Left kidney (tissue), 1 donor: ENCODE measurements at regions not wholly inside any gene's neighbourhood (a gene's known extent, or its start where the extent isn't known, plus 50 kb on each side); places are given as distances from the start of the nearest gene placed in this dataset.

Source experiments
- DNase-seq: peaks from one replicate; pipeline ENCODE4 v3.0.0-alpha.2; 2013

DNA sequence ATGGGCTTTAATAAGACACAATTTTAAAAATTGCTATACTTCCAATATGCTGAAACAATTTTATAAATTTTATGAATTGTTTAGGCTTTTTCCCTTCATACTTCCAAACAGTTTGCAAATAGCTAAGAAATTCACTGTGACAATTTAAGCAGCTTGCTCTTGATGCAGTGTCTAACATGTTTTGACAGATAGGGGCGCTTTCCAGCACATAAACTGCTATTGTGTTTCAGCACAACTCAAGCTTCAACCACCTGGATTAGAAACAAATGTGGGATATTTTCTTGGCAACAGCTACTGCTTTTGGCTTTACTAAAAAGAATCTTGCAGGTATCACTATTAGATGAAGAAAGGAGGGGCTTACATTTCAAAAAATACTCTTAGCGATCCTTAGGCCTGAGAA lies 565.8 kb upstream of the DPPA4 start:
- no peak for DNase-seq

DNA sequence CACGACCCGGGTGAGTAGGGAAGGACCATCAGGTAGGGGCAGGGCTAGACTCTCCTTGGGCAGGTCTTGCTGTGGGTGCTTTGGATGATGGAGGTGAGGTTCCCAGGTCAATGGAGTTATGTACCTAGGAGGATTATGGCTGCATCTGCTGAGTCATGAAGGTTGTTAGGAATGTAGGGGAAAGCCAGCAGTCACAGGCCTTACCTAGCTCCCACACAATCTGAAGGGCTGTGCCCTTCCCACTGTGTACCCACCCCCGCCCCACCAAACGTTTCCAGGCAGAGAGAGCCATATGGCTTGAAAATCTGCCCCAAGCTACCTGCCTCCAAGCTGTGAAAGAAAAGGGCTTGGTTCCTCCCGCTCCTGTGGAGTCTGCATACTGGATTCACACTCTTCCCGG lies 573.4 kb upstream of the DPPA4 start:
- no peak for DNase-seq

DNA sequence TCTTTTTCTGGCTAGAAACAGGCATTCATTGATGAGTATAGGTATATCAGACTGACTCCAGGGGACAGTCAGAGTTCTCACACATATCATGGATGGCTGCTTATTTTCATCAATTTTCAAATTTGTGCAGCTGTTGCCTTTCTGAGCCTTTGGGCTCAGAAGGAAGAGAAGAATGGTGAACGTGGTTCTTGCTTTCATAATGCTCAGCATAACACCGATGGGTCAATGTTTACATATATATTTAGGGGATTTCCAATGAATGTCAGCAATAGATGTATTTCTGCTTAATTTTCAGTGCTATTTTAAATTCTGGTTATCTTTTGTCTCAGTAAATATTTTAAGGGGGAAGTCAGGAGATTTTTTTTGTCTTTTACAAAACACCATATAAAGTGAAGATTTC lies 581.4 kb upstream of the DPPA4 start:
- DNase-seq = no peak

GRCh38 chr3:109920749-109921148 lies 583.4 kb upstream of the DPPA4 start:
- no peak for DNase-seq

- DNase-seq = no peak
Measured at GRCh38 chr3:109921509-109921908, 584.2 kb upstream of the DPPA4 start.

DNA sequence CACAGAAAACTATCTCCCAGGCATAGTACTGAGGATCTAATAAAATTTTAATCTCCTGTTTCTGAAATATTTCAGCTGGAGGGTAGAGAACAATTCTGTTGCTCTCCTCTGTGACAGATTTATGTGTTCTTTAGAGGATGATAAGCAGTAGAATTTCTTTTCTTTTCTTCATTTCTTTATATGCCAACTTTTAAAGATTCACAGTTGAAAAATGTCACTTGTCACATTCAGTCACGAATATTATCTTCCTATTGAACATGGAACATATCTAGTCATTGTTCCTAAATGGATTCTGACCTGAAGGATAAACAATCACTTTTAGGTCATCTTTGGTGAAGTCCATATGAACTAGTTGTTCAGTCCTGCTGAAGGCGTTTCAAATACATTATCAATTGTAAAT lies 585.5 kb upstream of the DPPA4 start:
- no peak for DNase-seq

DNA sequence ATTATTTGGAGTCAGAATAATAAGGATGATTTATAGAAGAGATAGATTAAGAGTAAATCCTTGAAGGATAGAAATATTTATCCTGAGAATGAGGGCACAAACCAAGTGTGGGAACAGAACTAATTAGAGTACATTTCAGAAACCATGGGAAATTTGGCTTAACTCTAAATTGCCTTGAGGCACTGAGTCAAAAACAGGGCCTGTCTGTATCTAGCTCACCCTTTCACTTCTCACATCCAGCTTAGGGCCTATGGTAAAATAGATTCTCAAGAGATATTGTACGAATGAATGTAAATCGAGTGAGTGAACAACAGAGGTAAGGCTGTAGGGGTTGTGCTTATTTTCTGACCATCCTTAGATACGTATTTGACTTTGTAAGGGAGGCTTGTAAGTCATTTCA lies 586.1 kb upstream of the DPPA4 start:
- DNase-seq = no peak

- DNase-seq = no peak
Measured at GRCh38 chr3:109924196-109924595, 586.9 kb upstream of the DPPA4 start.

DNA sequence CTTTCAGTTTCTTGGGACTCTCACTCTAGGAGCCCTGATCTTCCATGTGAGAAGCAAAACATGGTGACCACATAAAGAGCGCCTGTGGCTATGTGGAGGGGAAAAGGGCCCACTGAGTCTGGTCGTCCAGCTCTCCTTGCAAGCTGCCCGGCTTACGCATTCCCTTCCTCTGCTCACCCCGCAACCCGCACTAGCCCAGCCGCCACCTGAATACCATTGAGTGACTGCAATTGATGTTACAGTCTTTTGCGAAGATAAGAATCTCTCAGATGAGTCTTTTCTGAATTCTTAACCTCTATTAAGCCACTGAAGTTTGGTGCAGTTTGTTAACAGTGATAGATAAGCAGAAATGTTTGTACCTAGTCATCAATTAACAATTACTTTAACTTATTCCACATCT lies 589.0 kb upstream of the DPPA4 start:
- DNase-seq = no peak

DNA sequence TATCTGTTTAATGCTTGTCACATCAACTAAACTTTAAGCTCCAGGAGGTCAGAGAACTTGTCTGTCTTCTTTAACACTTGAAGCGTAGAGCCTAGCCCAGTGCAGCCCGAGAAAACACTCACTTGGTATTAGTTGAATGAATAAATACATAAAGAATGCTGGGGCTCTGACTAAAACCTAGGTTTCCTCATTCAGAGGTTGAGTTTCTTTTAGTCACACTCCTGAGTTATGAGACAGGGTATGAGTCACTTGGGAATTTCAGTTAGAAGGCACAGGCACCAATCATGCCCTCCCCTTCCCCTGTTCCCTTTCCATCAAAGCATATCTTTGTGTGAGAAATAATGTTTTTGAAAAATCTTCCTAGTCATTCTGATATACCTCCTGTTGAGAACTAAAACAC lies 589.8 kb upstream of the DPPA4 start:
- DNase-seq = no peak

DNA sequence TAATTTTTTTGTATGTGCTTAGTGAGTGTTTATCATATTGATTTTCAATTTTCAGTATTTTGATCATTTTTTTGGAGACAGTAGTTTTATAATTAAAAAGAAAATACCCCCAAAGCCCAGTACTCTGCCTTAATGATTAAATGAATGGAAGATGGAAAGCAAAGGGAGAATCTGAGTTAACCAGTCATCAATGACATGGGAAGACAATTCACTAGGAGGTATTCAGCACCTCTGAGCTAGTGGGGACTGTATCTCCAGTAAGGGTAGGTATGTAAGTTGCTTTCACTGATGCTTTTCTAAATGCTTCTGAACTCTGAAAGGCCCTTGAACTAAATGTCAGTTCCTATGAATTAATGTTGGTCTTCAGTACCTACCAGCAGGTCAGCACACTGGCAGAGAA lies 590.4 kb upstream of the DPPA4 start:
- DNase-seq = no peak

GRCh38 chr3:109930582-109930981 lies 593.2 kb upstream of the DPPA4 start:
- no peak for DNase-seq

DNA sequence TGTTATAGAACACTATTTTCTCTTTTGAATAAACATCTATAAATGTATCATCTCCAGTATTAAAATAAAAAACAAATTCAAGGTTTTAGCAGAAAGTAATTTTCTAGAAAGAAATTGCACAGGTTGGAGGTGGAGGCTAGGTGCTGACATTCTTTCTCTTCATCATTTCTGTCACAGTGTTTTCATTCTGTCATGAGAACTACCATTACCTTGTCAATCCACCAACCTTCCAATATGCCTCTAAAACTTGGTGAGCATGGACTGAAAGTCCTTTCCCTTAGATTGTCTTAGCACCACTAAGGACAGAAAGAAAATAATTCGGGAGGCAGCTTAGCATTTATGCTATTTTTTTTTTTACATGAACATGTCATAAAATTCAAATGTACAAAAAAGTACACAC lies 596.2 kb upstream of the DPPA4 start:
- no peak for DNase-seq

DNA sequence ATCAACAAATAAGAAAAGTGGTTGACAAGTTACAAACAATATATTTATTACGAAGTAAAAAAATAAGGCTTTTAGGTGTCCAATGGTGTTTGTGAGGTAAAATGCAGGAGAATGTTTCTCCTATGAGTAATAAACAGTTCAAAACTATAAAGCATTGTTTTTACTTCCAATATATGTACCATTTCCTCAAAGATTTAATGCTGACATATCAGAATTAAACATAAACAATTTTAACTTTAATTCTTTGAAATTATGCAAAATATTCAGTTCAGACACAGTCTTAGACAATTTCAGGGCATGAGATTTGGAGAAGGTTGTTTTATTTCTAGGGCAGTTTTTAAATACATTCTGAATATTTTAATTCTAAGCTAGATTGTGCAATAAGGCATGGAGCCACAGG lies 602.5 kb upstream of the DPPA4 start:
- DNase-seq = no peak

DNA sequence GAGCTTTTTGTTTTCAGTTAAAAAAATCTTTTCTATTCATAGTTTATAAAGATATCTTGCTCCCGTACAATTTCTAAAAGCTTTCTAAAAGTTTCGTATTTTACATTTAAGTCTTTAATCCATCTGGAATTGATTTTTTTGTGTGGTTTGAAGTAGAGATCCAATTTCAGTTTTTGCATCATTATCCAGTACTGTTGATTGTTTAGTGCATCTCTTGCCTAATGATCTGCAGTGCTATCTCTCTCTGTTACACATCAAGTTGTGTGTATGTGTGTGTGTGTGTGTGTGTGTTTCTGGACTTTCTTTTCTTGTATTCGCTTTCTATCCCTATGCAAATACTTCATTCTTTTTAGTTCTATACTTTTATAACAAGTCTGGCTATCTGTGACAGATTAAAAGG lies 605.8 kb upstream of the DPPA4 start:
- DNase-seq = no peak

DNA sequence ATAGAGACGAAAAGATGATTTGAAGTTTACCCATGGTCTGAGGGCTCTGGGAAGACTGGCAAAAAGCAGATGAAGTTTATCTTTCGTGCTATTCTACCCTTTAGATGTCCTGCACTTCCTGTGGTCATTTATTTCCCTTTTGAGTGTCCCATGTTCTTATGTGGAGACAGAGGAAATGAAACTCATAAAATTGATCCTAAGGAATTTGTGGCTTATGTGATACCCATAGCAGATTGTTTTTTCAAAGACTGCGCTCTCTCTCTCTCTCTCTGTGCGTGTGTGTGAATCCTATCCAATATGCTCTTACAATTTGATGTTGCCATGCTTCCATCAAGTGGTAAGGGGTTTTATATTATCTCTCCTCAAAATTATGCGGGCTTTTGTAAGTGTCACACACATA lies 607.5 kb upstream of the DPPA4 start:
- DNase-seq = no peak

GRCh38 chr3:109952924-109953323 lies 615.6 kb upstream of the DPPA4 start:
- DNase-seq = no peak

- DNase-seq = no peak
Measured at GRCh38 chr3:109963831-109964230, 626.5 kb upstream of the DPPA4 start.

GRCh38 chr3:109973733-109974132 lies 636.4 kb upstream of the DPPA4 start:
- DNase-seq = no peak

DNA sequence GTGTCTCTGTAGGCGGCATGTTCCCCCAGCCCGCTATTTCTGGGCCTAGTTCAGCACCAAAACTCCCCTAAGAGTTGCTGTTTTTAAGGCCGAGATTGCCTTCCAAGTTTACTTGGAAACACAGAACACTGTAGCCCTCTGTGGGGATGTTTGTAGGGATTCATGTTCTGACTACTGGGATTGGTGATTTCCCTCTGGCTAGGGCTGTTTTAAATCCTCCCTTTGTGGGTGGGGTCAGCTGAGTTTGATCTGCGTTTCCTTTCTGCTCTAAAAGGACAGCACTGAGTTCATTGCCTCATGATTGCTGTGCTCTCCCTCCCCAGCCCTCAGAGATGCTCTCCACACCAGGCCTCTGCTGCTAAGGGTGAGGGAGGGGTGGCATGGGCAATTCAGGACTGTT lies 640.6 kb upstream of the DPPA4 start:
- DNase-seq = no peak

DNA sequence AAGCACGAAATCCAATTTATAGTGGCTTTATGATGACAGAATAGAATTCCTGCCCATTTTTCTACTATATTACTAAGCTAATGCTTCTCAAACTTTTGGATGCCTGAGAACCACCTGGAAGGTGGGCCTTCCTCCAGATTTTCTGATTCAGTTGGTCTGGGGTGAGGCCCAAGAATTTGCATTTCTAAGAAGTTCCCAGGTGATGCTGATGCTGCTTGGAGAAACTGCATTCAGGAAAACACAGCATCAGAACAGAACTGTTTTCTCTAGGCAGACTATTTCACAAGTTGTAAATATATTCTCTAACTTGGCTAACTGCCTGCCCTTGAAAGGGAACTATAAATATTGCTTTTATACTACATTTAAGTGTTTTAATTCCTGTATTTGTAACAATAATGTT lies 644.9 kb upstream of the DPPA4 start:
- DNase-seq = peak; percentile 7

- no peak for DNase-seq
Measured at GRCh38 chr3:109984976-109985375, 647.6 kb upstream of the DPPA4 start.

DNA sequence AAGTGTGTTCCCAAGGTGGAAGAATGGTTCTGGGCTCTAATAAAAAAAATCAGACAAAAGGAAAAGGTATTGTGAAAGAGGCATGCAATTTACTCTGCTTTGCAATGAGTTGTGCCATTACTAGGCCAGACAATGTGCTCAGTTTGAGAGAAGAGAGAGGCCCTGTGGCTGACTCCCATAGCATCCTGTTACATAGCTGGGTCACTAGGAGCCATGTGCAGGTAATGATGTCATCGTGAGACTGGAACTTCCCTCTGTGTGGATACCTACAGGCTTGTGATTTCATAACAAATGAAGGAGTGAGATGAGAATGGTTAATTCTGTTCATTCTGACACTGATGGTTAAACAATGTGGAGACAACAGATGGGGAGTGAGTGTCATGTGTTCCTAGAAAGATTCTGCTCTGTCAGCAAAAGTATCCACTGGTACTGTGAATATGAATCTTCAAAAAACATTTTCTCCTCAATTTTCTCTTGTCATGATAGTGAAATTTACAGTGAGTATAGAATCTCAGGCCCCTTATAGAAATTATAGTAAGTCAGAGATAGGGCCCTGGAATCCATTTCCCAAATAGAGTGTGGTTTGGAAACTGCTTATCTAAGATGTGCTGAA lies 648.7 kb upstream of the DPPA4 start:
- DNase-seq = no peak

- DNase-seq = no peak
Measured at GRCh38 chr3:109994853-109995252, 657.5 kb upstream of the DPPA4 start.

GRCh38 chr3:109995377-109995776 lies 658.0 kb upstream of the DPPA4 start:
- DNase-seq = no peak
